SKM-1 treated with dmso at 0.1 percent for 144 hours (cell line): ENCODE measurements at regions not wholly inside any gene's neighbourhood (a gene's known extent, or its start where the extent isn't known, plus 50 kb on each side); places are given as distances from the start of the nearest gene placed in this dataset.

Experiments used
- DNase-seq: peaks from one replicate; lab custom pipeline; 2025; ENCODE audit not compliant: unreplicated experiment; lab: John Stamatoyannopoulos, UW

DNA sequence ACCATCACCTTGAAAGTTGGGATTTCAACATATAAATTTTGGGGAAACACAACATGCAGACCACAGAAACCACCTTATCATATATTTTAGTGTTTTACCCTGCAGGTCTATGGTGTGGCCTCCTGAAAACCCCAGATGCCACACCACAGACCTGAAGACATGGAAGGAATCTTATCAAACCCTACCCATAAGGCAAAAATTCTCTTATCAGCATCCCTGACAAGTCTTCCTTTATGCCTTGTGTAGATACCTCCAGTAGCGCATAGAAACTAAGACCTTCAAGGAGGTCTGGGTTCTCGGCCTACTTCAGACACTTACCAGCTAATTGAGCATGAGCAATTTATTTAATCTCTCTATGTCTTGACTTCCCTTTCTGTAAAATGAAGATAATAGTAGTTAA is 59.1 kb upstream of the SLC14A2 start:
- no peak for DNase-seq

DNA sequence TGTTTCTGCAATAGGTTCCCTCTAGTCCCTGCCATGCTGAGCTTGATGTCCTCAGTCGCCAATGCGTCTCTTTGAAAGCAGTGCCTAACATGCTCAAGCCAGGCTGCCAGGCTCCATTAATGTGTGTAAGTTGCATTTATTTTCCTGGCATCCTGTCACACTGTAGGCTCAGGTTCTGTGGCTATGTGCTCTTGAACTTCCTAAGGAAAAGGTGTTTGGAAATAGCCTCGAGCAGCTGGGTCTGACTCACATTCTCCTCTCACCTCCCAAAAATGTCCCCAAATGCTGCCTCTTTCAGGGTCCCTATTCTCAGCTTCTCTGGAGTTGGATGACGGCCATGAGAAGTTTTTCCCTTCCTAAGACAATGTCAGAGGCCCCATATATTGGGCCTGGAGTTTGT is 58.0 kb upstream of the SLC14A2 start:
- DNase-seq = no peak

DNA sequence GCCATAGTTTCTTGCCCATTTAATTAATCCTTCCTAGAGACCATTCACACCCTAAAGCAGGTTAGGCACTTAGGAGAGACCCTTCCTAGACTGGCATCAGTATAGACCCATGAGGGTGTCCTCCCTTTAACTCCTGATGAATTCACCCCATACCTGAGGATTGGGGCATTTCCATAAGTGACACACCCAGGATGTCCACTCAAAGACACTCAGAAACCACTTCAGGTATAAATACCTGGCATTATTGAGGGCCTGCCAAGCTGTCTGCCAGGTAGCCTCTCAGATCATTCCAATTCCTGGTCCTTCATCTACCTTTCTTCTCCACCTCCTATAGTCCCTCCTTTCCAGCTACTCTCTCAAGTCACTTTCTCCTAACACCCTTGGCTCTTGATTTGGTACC is 57.5 kb upstream of the SLC14A2 start:
- no peak for DNase-seq

DNA sequence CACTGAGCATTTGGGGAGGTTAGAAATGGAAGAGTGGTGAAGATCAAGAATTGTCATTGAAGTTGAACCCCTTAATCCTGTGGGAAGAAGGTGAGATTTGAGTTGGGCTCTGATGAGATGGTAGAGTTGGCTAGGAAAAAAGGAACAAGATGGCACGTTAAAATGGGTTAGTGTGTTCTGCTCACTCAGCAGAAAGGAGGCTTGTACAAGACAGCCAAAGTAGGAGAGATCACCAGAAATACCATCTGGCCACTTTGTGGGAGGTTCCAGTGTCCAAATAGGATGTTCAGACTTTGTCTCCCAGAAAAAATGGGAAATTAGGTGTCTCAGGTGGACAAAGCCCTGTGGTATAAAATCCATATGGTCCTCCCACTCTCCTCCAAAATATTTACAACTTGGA is 56.0 kb upstream of the SLC14A2 start:
- no peak for DNase-seq

DNA sequence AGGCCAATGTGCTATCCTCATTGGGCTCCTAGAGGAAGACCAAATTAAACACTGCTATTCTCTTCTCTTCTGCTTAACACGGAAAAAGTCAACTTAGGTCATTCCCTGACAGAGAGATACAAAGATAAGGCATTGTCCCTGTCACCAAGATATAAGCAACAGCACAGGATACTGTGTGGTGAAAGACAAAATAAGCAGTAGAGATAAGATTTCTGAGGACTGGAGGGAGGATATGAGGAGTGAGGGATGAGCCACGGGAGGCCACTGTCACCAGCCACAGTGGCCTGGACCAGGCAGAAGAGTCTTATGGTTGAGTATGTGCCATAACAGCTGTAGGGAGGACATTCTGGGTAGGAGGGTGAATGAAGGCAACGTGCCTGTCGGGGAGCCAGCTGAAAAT is 54.4 kb upstream of the SLC14A2 start:
- no peak for DNase-seq

DNA sequence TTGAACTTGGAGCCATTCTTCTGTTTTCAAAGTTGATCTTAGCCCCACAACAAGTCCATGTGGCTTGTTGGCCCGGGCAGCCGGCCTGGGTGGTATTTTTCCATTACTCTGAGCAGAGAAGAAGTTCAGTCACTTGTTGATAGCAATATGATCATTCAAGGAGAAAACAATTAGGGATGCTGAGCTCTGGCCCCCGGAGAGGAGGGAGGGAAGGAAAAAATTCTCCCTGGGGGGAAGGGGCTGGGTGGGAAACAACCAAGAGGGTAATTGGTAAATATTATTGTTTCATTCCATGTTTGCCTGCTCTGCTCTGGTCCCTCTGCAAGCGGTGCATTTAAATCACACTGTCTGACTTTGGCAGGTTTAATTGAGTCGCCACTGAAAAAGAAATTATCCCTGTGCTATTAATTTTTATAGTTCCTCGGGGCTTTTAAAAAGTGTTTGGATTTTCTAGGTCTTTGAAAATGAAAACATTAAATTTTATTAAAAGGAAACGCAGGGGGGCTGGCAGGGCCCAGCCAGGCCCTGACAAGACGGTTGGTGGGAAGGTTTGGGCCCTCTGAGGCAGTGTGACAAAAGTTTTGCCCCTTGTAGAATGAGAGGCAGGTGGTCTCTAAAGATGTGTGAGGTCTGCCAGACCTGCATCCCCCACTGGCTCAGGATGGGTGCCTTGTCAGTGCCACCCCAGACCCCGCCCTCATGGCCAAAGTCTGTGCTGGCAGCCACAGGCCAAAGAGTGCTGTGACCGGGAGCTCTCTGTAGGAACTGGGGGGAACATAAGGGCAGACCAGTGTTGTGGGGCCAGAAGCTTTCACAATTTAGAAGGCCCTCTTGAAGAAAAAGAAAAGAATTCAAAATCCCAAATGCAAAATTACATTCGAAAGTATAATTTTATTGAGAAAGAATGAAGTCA is 52.5 kb upstream of the SLC14A2 start:
- DNase-seq = no peak

DNA sequence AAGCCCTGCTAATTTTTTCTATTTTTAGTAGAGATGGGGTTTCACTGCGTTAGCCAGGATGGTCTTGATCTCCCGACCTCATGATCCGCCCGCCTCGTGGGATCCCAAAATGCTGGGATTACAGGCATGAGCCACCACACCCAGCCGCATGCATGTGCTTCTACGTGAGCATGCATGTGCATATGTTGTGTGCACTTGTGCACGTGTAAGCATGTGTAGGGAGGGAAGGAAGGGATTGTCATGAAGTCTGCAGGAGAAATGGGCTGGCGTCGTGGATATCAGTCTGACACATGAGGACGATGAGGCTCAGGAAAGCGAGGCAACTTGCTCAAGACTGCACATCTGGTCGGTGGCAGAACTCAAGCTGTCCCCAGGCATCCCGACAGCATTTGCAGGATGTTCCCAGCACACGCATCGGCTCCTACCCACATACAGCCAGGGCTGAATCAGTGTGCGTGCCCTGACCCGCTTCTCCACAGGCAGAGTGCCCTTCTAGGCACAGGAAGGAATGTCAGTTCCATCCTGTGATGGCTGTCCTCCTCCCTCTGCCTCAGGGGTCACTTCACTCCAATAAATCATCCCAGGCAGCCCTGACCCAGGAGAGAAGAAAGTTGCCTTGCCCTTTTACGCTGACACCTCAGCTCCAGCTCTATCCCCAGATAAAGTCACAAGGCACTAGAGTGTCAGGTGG is 49.9 kb upstream of the SLC14A2 start:
- DNase-seq = no peak
